HEK293T (cell line): ENCODE measurements at regions not wholly inside any gene's neighbourhood (a gene's known extent, or its start where the extent isn't known, plus 50 kb on each side); places are given as distances from the start of the nearest gene placed in this dataset.

Experiments used
- CTCF ChIA-PET: fragments of 350-600 bp; formaldehyde crosslinking; extraction: SDS; loops from one replicate; lab custom pipeline; 2021; ENCODE audit warnings: antibody characterized with exemption, inconsistent platforms; lab: Yijun Ruan, JAX
- POLR2A ChIA-PET: fragments of 350-600 bp; formaldehyde crosslinking; extraction: SDS; loops from one replicate; lab custom pipeline; 2020; ENCODE audit warnings: antibody characterized with exemption, inconsistent platforms; lab: Yijun Ruan, JAX
- DNase-seq: peaks from one replicate; pipeline ENCODE4 v3.0.0; 2012; ENCODE audit warnings: mixed read lengths; ENCODE audit errors: extremely low spot score
- ARNT ChIP-seq: fragments of 450-650 bp; IDR thresholded peaks from 2 replicates; pipeline ENCODE4 v1.6.1; 2017; ENCODE audit warnings: mild to moderate bottlenecking
- BHLHE40 ChIP-seq: fragments of 450-650 bp; IDR thresholded peaks from 2 replicates; pipeline ENCODE4 v1.6.1; 2016; ENCODE audit warnings: mild to moderate bottlenecking, moderate library complexity, borderline replicate concordance
- CTBP1 ChIP-seq: fragments of 450-650 bp; IDR thresholded peaks from 2 replicates; pipeline ENCODE4 v1.6.1; 2016; ENCODE audit warnings: borderline replicate concordance
- ELF4 ChIP-seq: fragments of 450-650 bp; IDR thresholded peaks from 2 replicates; pipeline ENCODE4 v1.6.1; 2017; ENCODE audit warnings: antibody characterized with exemption
- FOXA1 ChIP-seq: fragments of 450-650 bp; IDR thresholded peaks from 2 replicates; pipeline ENCODE4 v1.6.1; 2016; ENCODE audit warnings: mild to moderate bottlenecking
- FOXK2 ChIP-seq: fragments of 450-650 bp; IDR thresholded peaks from 2 replicates; pipeline ENCODE4 v1.6.1; 2016; ENCODE audit warnings: mild to moderate bottlenecking
- FOXM1 ChIP-seq: fragments of 450-650 bp; IDR thresholded peaks from 2 replicates; pipeline ENCODE4 v1.6.1; 2017; ENCODE audit warnings: mild to moderate bottlenecking, borderline replicate concordance
- HDGF ChIP-seq: fragments of 450-650 bp; IDR thresholded peaks from 2 replicates; pipeline ENCODE4 v1.6.1; 2017; ENCODE audit warnings: antibody characterized with exemption, borderline replicate concordance
- L3MBTL2 ChIP-seq: fragments of 450-650 bp; conservative IDR thresholded peaks from 2 replicates; pipeline ENCODE4 v1.6.1; 2016; ENCODE audit warnings: mild to moderate bottlenecking
- LEF1 ChIP-seq: fragments of 450-650 bp; IDR thresholded peaks from 2 replicates; pipeline ENCODE4 v1.6.1; 2017; ENCODE audit warnings: mild to moderate bottlenecking, borderline replicate concordance
- NFRKB ChIP-seq: fragments of 450-650 bp; IDR thresholded peaks from 2 replicates; pipeline ENCODE4 v1.6.1; 2016; ENCODE audit warnings: mild to moderate bottlenecking, moderate library complexity
- SP1 ChIP-seq: fragments of 450-650 bp; IDR thresholded peaks from 2 replicates; pipeline ENCODE4 v1.6.1; 2017
- SUZ12 ChIP-seq: fragments of 450-650 bp; IDR thresholded peaks from 2 replicates; pipeline ENCODE4 v1.6.1; 2016; ENCODE audit warnings: mild to moderate bottlenecking
- TARDBP ChIP-seq: fragments of 450-650 bp; IDR thresholded peaks from 2 replicates; pipeline ENCODE4 v1.6.1; 2016
- ZNF384 ChIP-seq: fragments of 450-650 bp; IDR thresholded peaks from 2 replicates; pipeline ENCODE4 v1.6.1; 2016
- TF ChIP-seq, protein P1 (sequence below): fragments of 450-650 bp; IDR thresholded peaks from 2 replicates; pipeline ENCODE4 v1.6.1; 2016

DNA sequence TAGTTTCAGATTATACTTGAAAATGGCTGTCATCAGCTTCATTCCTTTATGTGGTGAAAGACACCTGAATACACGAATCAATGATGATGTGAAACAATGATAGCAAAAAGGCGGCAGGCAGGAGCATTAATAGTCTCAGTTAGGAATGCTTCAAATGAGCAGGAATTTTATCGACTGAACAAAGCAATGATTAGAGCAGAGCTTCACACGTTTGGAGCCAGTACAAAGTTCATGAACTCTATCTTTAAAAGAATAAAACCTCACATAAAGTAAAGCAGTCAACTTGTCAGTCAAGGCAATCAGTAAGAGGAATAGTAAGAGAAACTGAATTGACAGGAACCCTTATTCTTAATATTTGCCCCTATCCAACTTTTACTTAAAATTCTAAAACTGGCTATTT is 78.4 kb upstream of the SERTAD2 start:
- TF ChIP-seq SUZ12 (no peak), L3MBTL2 (no peak), ARNT (no peak), ZNF384 (no peak), FOXA1 (no peak), CTBP1 (no peak), FOXK2 (no peak), TARDBP (no peak), ELF4 (no peak), HDGF (no peak), NFRKB (no peak), BHLHE40 (no peak), FOXM1 (no peak), SP1 (no peak), LEF1 (no peak)
- TF ChIP-seq, protein P1, sequence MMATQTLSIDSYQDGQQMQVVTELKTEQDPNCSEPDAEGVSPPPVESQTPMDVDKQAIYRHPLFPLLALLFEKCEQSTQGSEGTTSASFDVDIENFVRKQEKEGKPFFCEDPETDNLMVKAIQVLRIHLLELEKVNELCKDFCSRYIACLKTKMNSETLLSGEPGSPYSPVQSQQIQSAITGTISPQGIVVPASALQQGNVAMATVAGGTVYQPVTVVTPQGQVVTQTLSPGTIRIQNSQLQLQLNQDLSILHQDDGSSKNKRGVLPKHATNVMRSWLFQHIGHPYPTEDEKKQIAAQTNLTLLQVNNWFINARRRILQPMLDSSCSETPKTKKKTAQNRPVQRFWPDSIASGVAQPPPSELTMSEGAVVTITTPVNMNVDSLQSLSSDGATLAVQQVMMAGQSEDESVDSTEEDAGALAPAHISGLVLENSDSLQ = no peak
- ChIA-PET POLR2A (interaction anchor here (0.7 to 6.4 kb wide), 3 partner anchors 12 to 79 kb away, joined by 3 to 32 read pairs (median 6); partner anchors contain the start of gene SERTAD2), CTCF (interaction anchor here (0.7 kb wide), 2 partner anchors 30 to 431 kb away, joined by 3 read pairs; no protein-coding TSS in a partner anchor)

GRCh38 chr2:64735504-64735903 is 81.8 kb upstream of the SERTAD2 start:
- no peak for TF ChIP-seq FOXM1
- DNase-seq = no peak
- ChIA-PET POLR2A (no interaction called here), CTCF (interaction anchor here (0.6 kb wide), 1 partner anchor 85 kb away, joined by 3 read pairs; no protein-coding TSS in a partner anchor)

More for the DNA sequence above, 78.4 kb upstream of the SERTAD2 start:
- no peak for DNase-seq

DNA sequence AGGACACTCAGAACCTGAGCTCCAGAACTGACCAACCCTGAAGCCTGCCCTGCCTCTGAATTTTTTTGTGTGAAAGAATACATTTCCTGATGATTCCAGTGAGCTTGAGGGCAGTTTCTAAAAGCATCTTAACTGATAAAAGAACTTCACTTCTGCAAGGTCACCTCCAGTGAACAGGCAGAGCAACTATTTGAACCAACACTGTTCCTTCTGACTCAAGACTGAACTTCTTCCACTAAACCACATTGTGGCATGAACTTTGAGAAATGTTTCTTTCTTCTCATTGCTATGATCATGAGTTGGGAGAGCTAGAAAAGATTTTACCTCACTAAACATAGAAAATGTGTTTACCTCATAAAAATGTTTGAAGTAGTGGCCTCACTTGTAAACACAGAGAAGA is 83.8 kb upstream of the SERTAD2 start:
- DNase-seq = no peak
- POLR2A ChIA-PET = interaction anchor here (0.9 to 1.2 kb wide), 2 partner anchors 13 to 84 kb away, joined by 3 to 5 read pairs; partner anchors contain the start of gene SERTAD2
- CTCF ChIA-PET = no interaction called here
- TF ChIP-seq ARNT = no peak
- TF ChIP-seq, protein P1 = no peak
- TF ChIP-seq L3MBTL2 = no peak
- no peak for TF ChIP-seq ZNF384
- TF ChIP-seq FOXM1 = no peak
- TF ChIP-seq LEF1 = no peak
- TF ChIP-seq SP1 = no peak
- TF ChIP-seq BHLHE40 = no peak
- TF ChIP-seq CTBP1 = no peak
- TF ChIP-seq TARDBP = no peak
- no peak for TF ChIP-seq SUZ12
- TF ChIP-seq NFRKB = no peak

DNA sequence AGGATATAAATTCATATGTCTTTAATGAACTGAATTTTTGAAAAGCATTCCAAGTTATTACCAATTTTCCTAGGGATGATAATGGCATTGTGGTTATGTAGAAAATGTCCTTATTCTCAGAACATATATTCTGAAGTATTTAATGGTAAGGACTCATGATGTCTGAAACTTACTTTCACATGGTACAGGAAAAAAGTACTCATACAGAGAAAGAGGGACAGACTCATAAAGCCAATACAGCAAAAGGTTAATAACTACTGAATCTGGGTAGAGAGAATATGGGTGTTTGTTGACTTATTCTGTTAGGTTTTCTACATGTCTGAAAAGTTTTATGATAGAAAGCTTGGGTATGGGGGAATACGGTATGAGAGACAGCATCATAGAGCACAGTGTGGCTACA is 84.3 kb upstream of the SERTAD2 start:
- ChIA-PET CTCF (interaction anchor here (1.3 kb wide), 1 partner anchor 93 kb away, joined by 3 read pairs; no protein-coding TSS in a partner anchor), POLR2A (interaction anchor here (0.9 to 1.2 kb wide), 2 partner anchors 13 to 84 kb away, joined by 3 to 5 read pairs; partner anchors contain the start of gene SERTAD2)
- no peak for TF ChIP-seq FOXK2
- TF ChIP-seq ZNF384 = no peak
- no peak for TF ChIP-seq FOXA1
- TF ChIP-seq HDGF = no peak
- no peak for TF ChIP-seq SUZ12
- no peak for TF ChIP-seq LEF1
- TF ChIP-seq ELF4 = no peak
- TF ChIP-seq, protein P1 = no peak
- TF ChIP-seq NFRKB = no peak
- no peak for TF ChIP-seq BHLHE40
- TF ChIP-seq L3MBTL2 = no peak
- TF ChIP-seq ARNT = no peak
- TF ChIP-seq CTBP1 = no peak
- no peak for TF ChIP-seq SP1
- TF ChIP-seq FOXM1 = no peak
- TF ChIP-seq TARDBP = no peak
- no peak for DNase-seq

GRCh38 chr2:64742678-64743077 is 89.0 kb upstream of the SERTAD2 start:
- TF ChIP-seq, protein P1 = no peak
- TF ChIP-seq ARNT = no peak
- no peak for TF ChIP-seq SUZ12
- TF ChIP-seq L3MBTL2 = no peak
- no peak for TF ChIP-seq BHLHE40
- POLR2A ChIA-PET = interaction anchor here (1.5 to 1.6 kb wide), 2 partner anchors 8 to 88 kb away, joined by 8 to 12 read pairs; partner anchors contain the start of gene SERTAD2
- CTCF ChIA-PET = interaction anchor here (1.2 kb wide), 1 partner anchor 90 kb away, joined by 3 read pairs; no protein-coding TSS in a partner anchor
- DNase-seq = no peak
